Tibial nerve (tissue), 4 donors: ENCODE measurements at regions not wholly inside any gene's neighbourhood (a gene's known extent, or its start where the extent isn't known, plus 50 kb on each side); places are given as distances from the start of the nearest gene placed in this dataset.

Experiments
- DNase-seq, 2 donors: peaks; one replicate each; pipeline ENCODE4 v3.0.0-alpha.2; 2019; ENCODE audit warnings: low spot score in 2 of 2
- H3K27ac ChIP-seq, 4 donors: fragments of 200-600 bp; sonication (generic) in 3 of 4; one replicate each; pipeline ENCODE4 v1.5.1; 2017 to 2019; ENCODE audit warnings: mild to moderate bottlenecking in 1 of 4
- H3K27me3 ChIP-seq, 2 donors: fragments of 200-600 bp; sonication (generic) in 1 of 2; one replicate each; pipeline versions ENCODE4 v1.5.1 to v1.6.0; 2017 to 2019
- H3K36me3 ChIP-seq, 3 donors: fragments of 200-600 bp; sonication (generic); one replicate each; pipeline ENCODE4 v1.5.1; 2018 to 2019
- H3K4me1 ChIP-seq, 4 donors: fragments of 200-600 bp; sonication (generic) in 3 of 4; one replicate each; pipeline ENCODE4 v1.5.1; 2017 to 2019
- H3K4me3 ChIP-seq, 4 donors: fragments of 200-600 bp; sonication (generic) in 3 of 4; one replicate each; pipeline ENCODE4 v1.5.1; 2017 to 2019; ENCODE audit warnings: mild to moderate bottlenecking in 1 of 4, moderate library complexity in 1 of 4
- H3K9me3 ChIP-seq, 4 donors: fragments of 200-600 bp; sonication (generic) in 3 of 4; one replicate each; pipeline ENCODE4 v1.5.1; 2017 to 2019
- CTCF ChIP-seq, 5 experiments: fragments of 200-600 bp in 3 of 5; fragments of 450-650 bp in 2 of 5; sonication (generic) in 3 of 5; IDR thresholded peaks; one replicate each; pipeline ENCODE4 v1.5.1; 2016 to 2019; ENCODE audit warnings: antibody characterized with exemption in 5 of 5, mild to moderate bottlenecking in 3 of 5, moderate library complexity in 2 of 5
- EP300 ChIP-seq, 2 donors: sonication (generic); formaldehyde crosslinking; IDR thresholded peaks; one replicate each; pipeline ENCODE4 v1.6.1; 2017; ENCODE audit warnings: antibody characterized with exemption in 2 of 2, mild to moderate bottlenecking in 1 of 2
- POLR2A ChIP-seq, 2 donors: fragments of 450-650 bp; IDR thresholded peaks; one replicate each; pipeline ENCODE4 v1.6.1; 2017; ENCODE audit warnings: antibody characterized with exemption in 2 of 2, mild to moderate bottlenecking in 2 of 2, moderate library complexity in 2 of 2
- WGBS, 2 donors: methylation state at CpG; one replicate each; pipeline ENCODE4 v1.1.5; 2018; 5-methylcytosine and 5-hydroxymethylcytosine counted together

GRCh38 chr11:71135112-71135511 lies 117.3 kb downstream of the SHANK2 start:
- no peak for DNase-seq
- Histone ChIP-seq H3K4me1 (peaks cover 0 to 14% (median 0%) of the 10 kb centered on the region in 4 donors), H3K9me3 (no peaks in the 10 kb centered on the region), H3K36me3 (no peaks in the 10 kb centered on the region), H3K27ac (no peak overlapping the region), H3K4me3 (no peak overlapping the region), H3K27me3 (no peaks in the 10 kb centered on the region)
- no peak for TF ChIP-seq CTCF (IDR thresholded peaks at IDR 0.05)
- no peak for TF ChIP-seq EP300 (IDR thresholded peaks at IDR 0.05)
- no peak for TF ChIP-seq POLR2A (IDR thresholded peaks at IDR 0.05)
- 89 to 99% methylated on average over 6 of the region's 6 CpGs for WGBS, 2 donors

DNA sequence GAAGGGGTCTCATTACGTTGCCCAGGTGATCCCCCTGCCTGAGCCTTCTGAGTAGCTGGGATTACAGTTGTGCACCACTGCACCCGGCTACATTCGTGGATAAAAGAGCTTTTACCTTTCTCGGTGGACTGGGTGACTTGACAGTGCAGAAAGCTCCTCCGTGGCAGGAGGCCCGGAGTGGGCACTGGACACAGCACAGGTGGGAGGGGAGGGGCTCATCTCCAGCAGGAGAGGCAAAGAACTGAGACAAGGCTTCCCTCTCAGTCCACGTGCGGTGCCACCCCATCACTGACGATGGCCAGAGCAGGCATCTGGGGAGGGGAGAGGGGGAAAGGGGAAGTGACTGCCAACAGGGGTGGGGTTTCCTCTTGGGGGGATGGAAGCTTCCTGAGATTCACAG lies 118.4 kb downstream of the SHANK2 start:
- Histone ChIP-seq H3K4me3 (no peak overlapping the region), H3K27me3 (no peaks in the 10 kb centered on the region), H3K4me1 (peaks cover 0 to 3% (median 0%) of the 10 kb centered on the region in 4 donors), H3K36me3 (no peaks in the 10 kb centered on the region), H3K27ac (no peak overlapping the region), H3K9me3 (no peaks in the 10 kb centered on the region)
- DNase-seq = no peak
- TF ChIP-seq CTCF (IDR thresholded peaks at IDR 0.05) (no peak), POLR2A (IDR thresholded peaks at IDR 0.05) (no peak), EP300 (IDR thresholded peaks at IDR 0.05) (no peak)
- 77 to 80% methylated on average over 9 of the region's 9 CpGs for WGBS, 2 donors

DNA sequence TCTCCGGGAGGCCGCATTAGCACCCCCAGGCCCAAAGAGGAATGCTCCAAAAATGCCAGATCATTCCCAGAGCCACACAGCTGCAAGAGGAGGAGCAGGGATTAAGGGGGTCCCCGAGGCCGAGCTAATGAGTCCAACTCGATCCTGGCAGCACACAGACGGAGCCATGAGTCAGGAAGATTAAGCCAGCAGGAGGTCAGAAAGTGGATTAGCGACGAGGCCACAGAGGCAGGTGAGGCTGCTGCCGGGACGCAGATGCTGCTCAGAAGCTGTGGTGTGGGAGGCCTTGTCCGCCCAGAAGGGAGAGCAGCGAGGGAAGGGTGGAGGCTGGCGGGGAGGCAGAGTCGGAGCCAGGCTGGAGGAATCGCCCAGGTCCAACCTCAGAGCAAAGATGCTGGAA lies 120.5 kb downstream of the SHANK2 start:
- no peak overlapping the region for H3K4me3 ChIP-seq
- no peaks in the 10 kb centered on the region for H3K4me1 ChIP-seq
- H3K27me3 ChIP-seq = no peaks in the 10 kb centered on the region
- TF ChIP-seq CTCF (IDR thresholded peaks at IDR 0.05) = no peak
- no peak for TF ChIP-seq EP300 (IDR thresholded peaks at IDR 0.05)
- no peak for TF ChIP-seq POLR2A (IDR thresholded peaks at IDR 0.05)
- no peak for DNase-seq
- no peak overlapping the region for H3K27ac ChIP-seq
- no peaks in the 10 kb centered on the region for H3K36me3 ChIP-seq
- no peaks in the 10 kb centered on the region for H3K9me3 ChIP-seq
- WGBS, 2 donors = 52 to 64% methylated on average over 14 to 15 of the region's 15 CpGs

- H3K4me1 ChIP-seq = no peaks in the 10 kb centered on the region
- TF ChIP-seq POLR2A (IDR thresholded peaks at IDR 0.05) (no peak), CTCF (IDR thresholded peaks at IDR 0.05) (no peak), EP300 (IDR thresholded peaks at IDR 0.05) (no peak)
- no peak overlapping the region for H3K27ac ChIP-seq
- no peaks in the 10 kb centered on the region for H3K9me3 ChIP-seq
- no peak overlapping the region for H3K4me3 ChIP-seq
- 92 to 94% methylated on average over 8 of the region's 8 CpGs for WGBS, 2 donors
- no peaks in the 10 kb centered on the region for H3K36me3 ChIP-seq
- DNase-seq = no peak
- H3K27me3 ChIP-seq = no peaks in the 10 kb centered on the region
Measured at GRCh38 chr11:71130106-71130505, 122.3 kb downstream of the SHANK2 start.

- DNase-seq = no peak
- H3K9me3 ChIP-seq = no peaks in the 10 kb centered on the region
- TF ChIP-seq EP300 (IDR thresholded peaks at IDR 0.05) (no peak), CTCF (IDR thresholded peaks at IDR 0.05) (no peak), POLR2A (IDR thresholded peaks at IDR 0.05) (no peak)
- no peaks in the 10 kb centered on the region for H3K36me3 ChIP-seq
- no peaks in the 10 kb centered on the region for H3K4me1 ChIP-seq
- no peak overlapping the region for H3K4me3 ChIP-seq
- no peaks in the 10 kb centered on the region for H3K27me3 ChIP-seq
- no peak overlapping the region for H3K27ac ChIP-seq
- whole genome bisulfite sequencing, 2 donors = 74 to 88% methylated on average over 5 of the region's 5 CpGs
Measured at GRCh38 chr11:71129624-71130023, 122.8 kb downstream of the SHANK2 start.
